ENCODE measurements at regions not wholly inside any gene's neighbourhood (a gene's known extent, or its start where the extent isn't known, plus 50 kb on each side); places are given as distances from the start of the nearest gene placed in this dataset.

DNA sequence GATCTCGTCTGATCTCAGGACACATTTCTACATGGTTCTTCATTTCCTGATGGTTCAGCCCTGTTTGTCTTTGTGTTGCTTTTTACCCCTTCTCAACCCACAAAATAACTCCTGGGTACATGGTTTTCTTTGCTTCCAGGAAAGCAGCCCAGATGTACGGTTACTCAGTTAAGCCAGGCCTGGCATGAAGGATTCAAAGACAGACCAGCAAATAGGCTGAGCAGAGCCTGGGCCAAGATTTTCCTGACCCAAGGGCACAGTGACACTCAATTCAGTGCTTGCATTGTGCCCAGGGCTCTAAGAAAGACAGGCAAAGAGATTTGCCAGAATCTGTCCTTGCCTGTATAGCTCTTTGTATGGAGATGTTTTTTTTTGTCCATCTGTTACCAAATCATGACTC lies 340.8 kb upstream of the KIAA1217 start:
- Histone ChIP-seq H3K4me1 (ENCODE audit: insufficient read depth) (no peaks in the 10 kb centered on the region), H4K20me1 (ENCODE audit: insufficient read depth) (no peaks in the 10 kb centered on the region), H3K79me2 (ENCODE audit: insufficient read depth) (no peaks in the 10 kb centered on the region), H3K9me3 (ENCODE audit: low read depth) (no peaks in the 10 kb centered on the region), H3K4me3 (no peak overlapping the region), H3F3A (ENCODE audit: insufficient read depth) (no peaks in the 10 kb centered on the region), H3K9ac (no peak overlapping the region), H2AFZ (no peak overlapping the region), H3K27ac (no peak overlapping the region), H3K36me3 (ENCODE audit: low read depth) (no peaks in the 10 kb centered on the region), H3K27me3 (replicated peaks; ENCODE audit: insufficient read depth) (no peaks in the 10 kb centered on the region), H3K9me2 (ENCODE audit: insufficient read depth) (no peaks in the 10 kb centered on the region), H3K4me2 (ENCODE audit: unreplicated experiment) (no peak overlapping the region)
- in situ Hi-C loops (cut with MboI), result no loop called here
- no peak for DNase-seq
- WGBS, 2 experiments (ENCODE audit: low coverage in 1 of 2, low lambda C conversion rate in 2 of 2, missing lambda C conversion rate in 2 of 2), result 33 to 40% methylated on average over 2 of the region's 2 CpGs
- TF ChIP-seq EZH2phosphoT487 (IDR thresholded peaks at IDR 0.05; ENCODE audit: insufficient read depth, low read depth) (no peak), EZH2 (IDR thresholded peaks at IDR 0.05; ENCODE audit: insufficient read depth, poor library complexity, severe bottlenecking) (no peak)

DNA sequence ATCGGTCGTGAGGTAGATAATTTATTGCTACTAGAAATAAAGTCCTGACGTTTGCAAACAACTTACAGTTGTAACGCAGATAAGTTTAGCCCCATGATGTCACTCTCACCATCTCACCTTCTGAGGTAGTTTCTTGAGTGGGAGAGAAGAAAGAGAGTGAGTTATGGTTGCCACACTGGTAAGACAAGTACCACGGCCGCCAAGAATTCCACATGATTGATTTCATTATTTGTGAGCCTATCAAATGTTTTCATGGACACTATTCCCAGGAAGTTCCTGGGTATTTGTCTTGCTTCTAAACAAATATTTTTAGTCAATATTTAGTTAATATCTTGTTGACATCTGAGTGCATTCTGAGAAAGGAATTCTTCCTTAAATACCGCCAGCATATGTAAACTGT lies 339.4 kb upstream of the KIAA1217 start:
- Histone ChIP-seq H4K20me1 (ENCODE audit: insufficient read depth) (no peaks in the 10 kb centered on the region), H3K36me3 (ENCODE audit: low read depth) (no peaks in the 10 kb centered on the region), H2AFZ (no peak overlapping the region), H3F3A (ENCODE audit: insufficient read depth) (no peaks in the 10 kb centered on the region), H3K79me2 (ENCODE audit: insufficient read depth) (no peaks in the 10 kb centered on the region), H3K9me3 (ENCODE audit: low read depth) (no peaks in the 10 kb centered on the region), H3K9ac (no peak overlapping the region), H3K4me1 (ENCODE audit: insufficient read depth) (no peaks in the 10 kb centered on the region), H3K4me3 (no peak overlapping the region), H3K27ac (no peak overlapping the region), H3K4me2 (ENCODE audit: unreplicated experiment) (no peak overlapping the region), H3K9me2 (ENCODE audit: insufficient read depth) (no peaks in the 10 kb centered on the region), H3K27me3 (replicated peaks; ENCODE audit: insufficient read depth) (no peaks in the 10 kb centered on the region)
- no peak for DNase-seq
- in situ Hi-C loops (cut with MboI), result no loop called here
- no peak for TF ChIP-seq EZH2phosphoT487 (IDR thresholded peaks at IDR 0.05; ENCODE audit: insufficient read depth, low read depth)
- no peak for TF ChIP-seq EZH2 (IDR thresholded peaks at IDR 0.05; ENCODE audit: insufficient read depth, poor library complexity, severe bottlenecking)
- 28 to 32% methylated on average over 7 of the region's 7 CpGs for WGBS, 2 experiments (ENCODE audit: low coverage in 1 of 2, low lambda C conversion rate in 2 of 2, missing lambda C conversion rate in 2 of 2)

DNA sequence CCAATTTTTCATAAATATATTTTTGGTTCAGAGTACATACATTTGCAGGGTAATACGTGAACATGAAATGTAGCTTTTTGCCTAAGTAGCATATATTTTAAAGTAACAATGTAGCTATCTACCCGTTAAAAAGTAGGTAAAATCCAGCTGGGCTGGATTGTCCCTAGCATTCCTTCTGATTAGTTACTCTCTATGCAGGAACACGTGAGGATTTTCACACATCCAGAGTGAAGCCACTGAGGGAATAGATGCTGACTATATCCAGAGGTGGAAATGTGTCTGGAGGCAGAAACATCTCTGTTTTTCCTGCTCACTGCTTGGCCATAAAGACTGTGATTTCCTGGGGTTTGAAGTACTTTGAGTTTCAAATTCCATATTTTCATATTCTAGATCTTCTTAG lies 338.9 kb upstream of the KIAA1217 start:
- no peaks in the 10 kb centered on the region for H4K20me1 ChIP-seq (ENCODE audit: insufficient read depth)
- in situ Hi-C loops (cut with MboI), result no loop called here
- no peak overlapping the region for H2AFZ ChIP-seq
- H3K4me3 ChIP-seq, result no peak overlapping the region
- no peak overlapping the region for H3K27ac ChIP-seq
- no peaks in the 10 kb centered on the region for H3K9me2 ChIP-seq (ENCODE audit: insufficient read depth)
- no peak for DNase-seq
- H3K79me2 ChIP-seq (ENCODE audit: insufficient read depth), result no peaks in the 10 kb centered on the region
- no peaks in the 10 kb centered on the region for H3F3A ChIP-seq (ENCODE audit: insufficient read depth)
- no peak for TF ChIP-seq EZH2phosphoT487 (IDR thresholded peaks at IDR 0.05; ENCODE audit: insufficient read depth, low read depth)
- no peak for TF ChIP-seq EZH2 (IDR thresholded peaks at IDR 0.05; ENCODE audit: insufficient read depth, poor library complexity, severe bottlenecking)
- H3K27me3 ChIP-seq (replicated peaks; ENCODE audit: insufficient read depth), result no peaks in the 10 kb centered on the region
- H3K36me3 ChIP-seq (ENCODE audit: low read depth), result no peaks in the 10 kb centered on the region
- no peak overlapping the region for H3K4me2 ChIP-seq (ENCODE audit: unreplicated experiment)
- WGBS, 2 experiments (ENCODE audit: low coverage in 1 of 2, low lambda C conversion rate in 2 of 2, missing lambda C conversion rate in 2 of 2), result 8 to 18% methylated on average over 3 of the region's 3 CpGs
- no peaks in the 10 kb centered on the region for H3K4me1 ChIP-seq (ENCODE audit: insufficient read depth)
- H3K9ac ChIP-seq, result no peak overlapping the region
- H3K9me3 ChIP-seq (ENCODE audit: low read depth), result no peaks in the 10 kb centered on the region

DNA sequence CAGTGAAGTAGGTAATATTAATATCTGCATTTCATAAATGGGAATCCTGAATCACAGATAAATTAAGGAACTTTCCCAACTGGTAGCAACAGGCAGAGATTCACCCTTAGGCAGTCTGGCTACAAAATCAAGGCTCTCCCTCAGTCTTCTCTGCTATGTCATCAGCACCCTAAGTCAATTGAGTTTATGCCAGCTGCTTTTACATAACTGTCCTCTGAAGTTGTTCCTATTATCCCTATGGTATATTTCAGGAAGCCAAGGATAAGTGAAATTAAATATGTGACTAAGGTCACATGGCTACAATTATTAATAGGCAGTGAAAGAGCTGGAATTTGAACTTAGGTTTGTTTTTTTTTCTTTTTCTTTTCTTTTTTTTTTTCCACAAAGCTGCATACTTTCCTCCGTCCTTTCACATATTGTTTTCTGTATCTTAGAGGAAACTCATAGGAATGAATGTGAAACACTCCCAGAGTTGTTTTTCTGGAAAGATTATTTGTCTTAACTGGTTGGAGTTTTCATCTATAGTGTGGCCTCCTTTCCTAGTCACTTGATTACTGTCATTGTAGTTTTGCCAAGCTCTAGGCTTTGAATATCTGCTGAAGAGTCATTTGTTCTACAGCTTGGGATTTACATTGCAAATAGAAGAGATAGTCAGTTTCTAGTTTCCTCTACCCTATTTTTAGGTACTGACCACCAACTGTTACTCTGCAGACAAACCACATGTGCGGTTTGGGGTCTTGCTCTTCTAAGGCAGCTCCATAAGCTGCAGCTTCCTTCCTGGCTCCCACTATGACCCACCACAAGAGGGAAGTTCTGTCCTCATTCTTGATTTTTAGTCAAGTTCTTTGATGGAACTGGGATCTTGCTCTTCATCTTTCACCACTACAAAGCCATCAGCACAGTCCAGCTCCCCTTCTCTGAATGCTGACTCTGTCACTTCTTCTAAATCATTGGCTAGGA lies 338.0 kb upstream of the KIAA1217 start:
- H3K9ac ChIP-seq, result no peak overlapping the region
- no peaks in the 10 kb centered on the region for H4K20me1 ChIP-seq (ENCODE audit: insufficient read depth)
- H3K36me3 ChIP-seq (ENCODE audit: low read depth), result no peaks in the 10 kb centered on the region
- H3K79me2 ChIP-seq (ENCODE audit: insufficient read depth), result no peaks in the 10 kb centered on the region
- H3K4me3 ChIP-seq, result no peak overlapping the region
- H3K9me2 ChIP-seq (ENCODE audit: insufficient read depth), result no peaks in the 10 kb centered on the region
- in situ Hi-C loops (cut with MboI), result no loop called here
- WGBS, 2 experiments (ENCODE audit: low coverage in 1 of 2, low lambda C conversion rate in 2 of 2, missing lambda C conversion rate in 2 of 2), result 18 to 27% methylated on average over 2 of the region's 2 CpGs
- H2AFZ ChIP-seq, result no peak overlapping the region
- no peaks in the 10 kb centered on the region for H3F3A ChIP-seq (ENCODE audit: insufficient read depth)
- H3K27ac ChIP-seq, result no peak overlapping the region
- no peak for DNase-seq
- TF ChIP-seq EZH2 (IDR thresholded peaks at IDR 0.05; ENCODE audit: insufficient read depth, poor library complexity, severe bottlenecking) (no peak), EZH2phosphoT487 (IDR thresholded peaks at IDR 0.05; ENCODE audit: insufficient read depth, low read depth) (no peak)
- no peaks in the 10 kb centered on the region for H3K27me3 ChIP-seq (replicated peaks; ENCODE audit: insufficient read depth)
- H3K4me1 ChIP-seq (ENCODE audit: insufficient read depth), result no peaks in the 10 kb centered on the region
- no peak overlapping the region for H3K4me2 ChIP-seq (ENCODE audit: unreplicated experiment)
- H3K9me3 ChIP-seq (ENCODE audit: low read depth), result no peaks in the 10 kb centered on the region

All from GM23248 (cell line).